ENCODE measurements at regions not wholly inside any gene's neighbourhood (a gene's known extent, or its start where the extent isn't known, plus 50 kb on each side); places are given as distances from the start of the nearest gene placed in this dataset.
A peak's percentile ranks its signal among the peaks of the same experiment; 100 is the strongest.
"Not testable (repeated sequence)": the region's sequence is repeated elsewhere in the genome, so short reads cannot be mapped to it uniquely, and the experiment has no call there.

DNA sequence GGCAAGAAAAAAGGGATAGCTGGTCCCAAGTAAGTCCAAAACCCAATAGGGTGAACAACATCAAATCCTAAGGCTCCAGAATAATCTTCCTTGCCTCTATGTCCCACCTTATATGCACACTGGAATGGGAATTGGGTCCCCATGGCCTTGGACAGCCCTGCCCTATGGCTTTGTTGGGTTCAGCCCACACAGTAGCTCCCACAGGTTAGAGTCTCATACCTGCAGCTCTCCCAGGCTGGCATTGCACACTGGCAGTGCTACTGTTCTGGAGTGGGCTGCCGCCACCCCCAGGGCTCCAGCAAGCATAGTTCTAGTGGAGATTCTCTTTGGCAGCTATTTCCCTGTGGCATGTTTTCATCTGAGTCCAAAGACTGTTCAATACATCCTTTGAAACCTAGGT, 352.4 kb upstream of the CLEC14A start:
- FAIRE-seq (no peak), DNase-seq (no peak)
- H3K4me3 ChIP-seq (ENCODE audit: low read length in 3 of 3) = no peak overlapping the region
- no peak overlapping the region for H3K9ac ChIP-seq (ENCODE audit: low read length in 3 of 3)
- H3K9me3 ChIP-seq (ENCODE audit: control insufficient read depth in 2 of 3, insufficient read depth in 1 of 3, low read length in 3 of 3) = no peaks in the 10 kb centered on the region
- no peaks in the 10 kb centered on the region for H3K27me3 ChIP-seq (ENCODE audit: control insufficient read depth, insufficient read depth, low read length)
- TF ChIP-seq, protein P1, sequence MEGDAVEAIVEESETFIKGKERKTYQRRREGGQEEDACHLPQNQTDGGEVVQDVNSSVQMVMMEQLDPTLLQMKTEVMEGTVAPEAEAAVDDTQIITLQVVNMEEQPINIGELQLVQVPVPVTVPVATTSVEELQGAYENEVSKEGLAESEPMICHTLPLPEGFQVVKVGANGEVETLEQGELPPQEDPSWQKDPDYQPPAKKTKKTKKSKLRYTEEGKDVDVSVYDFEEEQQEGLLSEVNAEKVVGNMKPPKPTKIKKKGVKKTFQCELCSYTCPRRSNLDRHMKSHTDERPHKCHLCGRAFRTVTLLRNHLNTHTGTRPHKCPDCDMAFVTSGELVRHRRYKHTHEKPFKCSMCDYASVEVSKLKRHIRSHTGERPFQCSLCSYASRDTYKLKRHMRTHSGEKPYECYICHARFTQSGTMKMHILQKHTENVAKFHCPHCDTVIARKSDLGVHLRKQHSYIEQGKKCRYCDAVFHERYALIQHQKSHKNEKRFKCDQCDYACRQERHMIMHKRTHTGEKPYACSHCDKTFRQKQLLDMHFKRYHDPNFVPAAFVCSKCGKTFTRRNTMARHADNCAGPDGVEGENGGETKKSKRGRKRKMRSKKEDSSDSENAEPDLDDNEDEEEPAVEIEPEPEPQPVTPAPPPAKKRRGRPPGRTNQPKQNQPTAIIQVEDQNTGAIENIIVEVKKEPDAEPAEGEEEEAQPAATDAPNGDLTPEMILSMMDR (IDR thresholded peaks at IDR 0.05; ENCODE audit: borderline replicate concordance, extremely low read depth, insufficient read depth) = no peak
- H3K4me1 ChIP-seq (ENCODE audit: control insufficient read depth in 2 of 3, insufficient read depth in 2 of 3, low read depth in 1 of 3, low read length in 3 of 3) = no peaks in the 10 kb centered on the region
- intact Hi-C loops (cut with DNase I) = no loop called here
- H3K36me3 ChIP-seq (ENCODE audit: control insufficient read depth in 2 of 3, insufficient read depth in 3 of 3, low read length in 3 of 3) = no peaks in the 10 kb centered on the region
- no peak overlapping the region for H3K27ac ChIP-seq (ENCODE audit: low read depth in 2 of 2, low read length in 2 of 2)

DNA sequence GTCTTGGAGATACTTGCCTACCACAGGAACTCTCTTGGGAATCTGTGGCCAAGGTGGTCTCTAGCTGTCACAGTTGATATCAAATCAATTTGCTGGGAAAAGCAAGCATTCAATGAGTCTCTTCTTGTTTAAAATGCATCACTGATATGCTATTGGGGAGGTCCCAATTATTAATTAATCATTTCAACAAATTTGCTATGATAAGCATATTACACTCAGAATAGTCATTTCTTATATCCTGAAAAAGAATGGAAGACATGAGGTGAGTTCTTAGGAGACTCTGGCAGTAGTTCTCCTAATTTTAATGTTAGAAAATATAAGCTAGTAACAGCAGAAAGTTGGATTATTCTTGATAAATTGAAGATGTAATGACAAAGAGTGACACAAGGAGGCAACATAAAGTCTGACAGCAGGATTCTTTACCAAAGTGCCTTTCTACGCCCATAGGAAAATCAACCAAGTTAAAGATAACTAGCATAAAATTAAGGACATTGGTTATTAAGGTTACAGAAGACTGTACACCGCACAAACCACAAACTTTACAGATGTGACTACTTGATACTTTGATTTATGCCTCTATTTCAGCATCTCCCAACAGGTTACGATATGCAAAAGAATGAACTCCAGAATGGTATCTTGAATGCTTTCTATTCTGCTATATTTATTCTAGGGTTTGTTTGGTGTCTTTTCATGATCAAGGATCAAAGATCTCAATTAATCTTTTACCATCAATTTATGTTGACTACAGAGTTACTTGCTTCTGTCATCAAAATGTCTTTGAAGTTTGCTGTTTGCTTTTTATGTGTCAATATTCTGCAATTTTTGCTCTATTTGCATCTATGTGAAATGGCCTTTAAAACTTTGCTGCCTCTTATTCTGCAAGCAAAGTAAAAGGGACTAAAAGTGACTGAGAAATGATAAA, 349.6 kb upstream of the CLEC14A start:
- Histone ChIP-seq H3K4me1 (ENCODE audit: control insufficient read depth in 2 of 3, insufficient read depth in 2 of 3, low read depth in 1 of 3, low read length in 3 of 3) (no peaks in the 10 kb centered on the region), H3K9ac (ENCODE audit: low read length in 3 of 3) (no peak overlapping the region), H3K4me3 (ENCODE audit: low read length in 3 of 3) (no peak overlapping the region), H3K27ac (ENCODE audit: low read depth in 2 of 2, low read length in 2 of 2) (no peak overlapping the region), H3K9me3 (ENCODE audit: control insufficient read depth in 2 of 3, insufficient read depth in 1 of 3, low read length in 3 of 3) (no peaks in the 10 kb centered on the region), H3K27me3 (ENCODE audit: control insufficient read depth, insufficient read depth, low read length) (no peaks in the 10 kb centered on the region), H3K36me3 (ENCODE audit: control insufficient read depth in 2 of 3, insufficient read depth in 3 of 3, low read length in 3 of 3) (no peaks in the 10 kb centered on the region)
- FAIRE-seq (no peak), DNase-seq (no peak)
- intact Hi-C loops (cut with DNase I) = no loop called here
- TF ChIP-seq, protein P1 (IDR thresholded peaks at IDR 0.05; ENCODE audit: borderline replicate concordance, extremely low read depth, insufficient read depth) = no peak

DNA sequence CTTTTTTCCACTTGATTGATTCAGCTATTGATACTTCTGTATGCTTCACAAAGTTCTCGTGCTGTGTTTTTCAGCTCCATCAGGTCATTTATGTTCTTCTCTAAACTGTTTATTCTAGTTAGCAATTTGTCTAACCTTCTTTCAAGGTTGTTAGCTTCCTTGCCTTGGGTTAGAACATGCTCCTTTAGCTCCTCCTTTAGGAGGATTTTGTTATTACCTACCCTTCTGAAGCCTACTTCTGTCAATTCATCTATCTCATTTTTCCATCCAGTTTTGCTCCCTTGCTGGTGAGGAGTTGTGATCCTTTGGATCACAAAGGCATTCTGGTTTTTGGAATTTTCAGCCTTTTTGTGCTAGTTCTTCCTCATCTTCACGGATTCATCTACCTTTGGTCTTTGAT, 344.7 kb upstream of the CLEC14A start:
- DNase-seq = peak in 1 of 5 donors; percentile 3
- H3K36me3 ChIP-seq (ENCODE audit: control insufficient read depth in 2 of 3, insufficient read depth in 3 of 3, low read length in 3 of 3); H3K27ac ChIP-seq (ENCODE audit: low read depth in 2 of 2, low read length in 2 of 2); FAIRE-seq; H3K4me1 ChIP-seq (ENCODE audit: control insufficient read depth in 2 of 3, insufficient read depth in 2 of 3, low read depth in 1 of 3, low read length in 3 of 3); H3K27me3 ChIP-seq (ENCODE audit: control insufficient read depth, insufficient read depth, low read length); intact Hi-C loops (cut with DNase I); H3K9me3 ChIP-seq (ENCODE audit: control insufficient read depth in 2 of 3, insufficient read depth in 1 of 3, low read length in 3 of 3); H3K9ac ChIP-seq (ENCODE audit: low read length in 3 of 3); H3K4me3 ChIP-seq (ENCODE audit: low read length in 3 of 3): not testable (repeated sequence)

DNA sequence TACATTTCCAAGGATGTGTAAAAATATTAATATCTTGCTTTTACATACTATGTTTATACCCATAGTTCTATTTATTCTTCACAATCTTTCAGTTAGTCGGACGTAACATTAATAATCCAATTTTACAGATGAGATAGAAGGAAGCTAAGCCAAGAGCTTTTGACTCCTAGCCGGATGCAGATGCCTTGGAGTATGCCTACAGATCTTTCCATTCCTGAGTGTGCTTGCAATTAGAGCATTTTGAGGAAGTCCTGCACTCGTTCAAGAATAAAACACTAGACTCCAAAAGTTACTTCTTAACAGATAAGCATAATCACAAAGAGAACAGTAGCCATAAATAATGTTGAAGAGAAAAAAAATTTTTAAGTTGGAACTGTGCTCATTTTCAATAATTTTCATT, 337.6 kb upstream of the CLEC14A start:
- TF ChIP-seq, protein P1 (IDR thresholded peaks at IDR 0.05; ENCODE audit: borderline replicate concordance, extremely low read depth, insufficient read depth) = no peak
- Histone ChIP-seq H3K4me1 (ENCODE audit: control insufficient read depth in 2 of 3, insufficient read depth in 2 of 3, low read depth in 1 of 3, low read length in 3 of 3) (no peaks in the 10 kb centered on the region), H3K9me3 (ENCODE audit: control insufficient read depth in 2 of 3, insufficient read depth in 1 of 3, low read length in 3 of 3) (no peaks in the 10 kb centered on the region), H3K27ac (ENCODE audit: low read depth in 2 of 2, low read length in 2 of 2) (no peak overlapping the region), H3K36me3 (ENCODE audit: control insufficient read depth in 2 of 3, insufficient read depth in 3 of 3, low read length in 3 of 3) (no peaks in the 10 kb centered on the region), H3K27me3 (ENCODE audit: control insufficient read depth, insufficient read depth, low read length) (no peaks in the 10 kb centered on the region), H3K4me3 (ENCODE audit: low read length in 3 of 3) (no peak overlapping the region), H3K9ac (ENCODE audit: low read length in 3 of 3) (no peak overlapping the region)
- intact Hi-C loops (cut with DNase I) = no loop called here
- FAIRE-seq = no peak
- DNase-seq = no peak
